HCT116 (cell line): ENCODE measurements at regions not wholly inside any gene's neighbourhood (a gene's known extent, or its start where the extent isn't known, plus 50 kb on each side); places are given as distances from the start of the nearest gene placed in this dataset.

Experiments
- ATAC-seq: fragments of 200-7000 bp; cut with Tn5 transposase; 2 replicates; pipeline ENCODE4 v1.9.1; 2020; ENCODE audit warnings: mild to moderate bottlenecking, moderate library complexity
- BruUV-seq: library from RNA; stranded (reverse); fragments of 400-500 nt; replicated peaks from 2 replicates; lab custom pipeline; 2021; lab: Mats Ljungman, UMichigan
- CTCF ChIA-PET: fragments of 300-600 bp; sonication (Branson Sonifier 250); formaldehyde crosslinking; loops from one replicate; lab custom pipeline; 2021; ENCODE audit warnings: antibody characterized with exemption; lab: Charles Lee
- POLR2A ChIA-PET: fragments of 300-600, 350-600 bp; sonication (Branson Sonifier 250); formaldehyde crosslinking; loops from one replicate; lab custom pipeline; 2021; ENCODE audit warnings: antibody characterized with exemption; lab: Charles Lee
- RAD21 ChIA-PET, 2 experiments: fragments of 300-600 bp; sonication (Branson Sonifier 250); formaldehyde crosslinking; loops; one replicate each; lab custom pipeline; 2023; ENCODE audit warnings: low total read pairs in 2 of 2; ENCODE audit not compliant: uncharacterized antibody in 2 of 2, unreplicated experiment in 2 of 2, low non-redundant PET in 1 of 2; lab: Charles Lee
- DNase-seq: peaks from one replicate; pipeline ENCODE4 v3.0.0-alpha.2; 2010; ENCODE audit warnings: low read depth, low spot score
- H2AFZ ChIP-seq: fragments of 200-600 bp; shearing (Covaris generic), sonication (generic); 2 replicates; pipeline ENCODE4 v1.6.1; 2017; ENCODE audit warnings: low read depth, mixed run types, mixed read lengths, antibody characterized with exemption, low read length; ENCODE audit not compliant: poor library complexity, severe bottlenecking
- H3K27ac ChIP-seq: 2 replicates; pipeline ENCODE4 v1.5.1; 2012; ENCODE audit warnings: low read depth, low read length
- H3K27me3 ChIP-seq: fragments of 200-600 bp; sonication (generic); 2 replicates; pipeline ENCODE4 v1.6.1; 2016; ENCODE audit warnings: mixed run types, low read length, mixed read lengths; ENCODE audit not compliant: insufficient read depth
- H3K36me3 ChIP-seq, 2 experiments: fragments of 200-500 bp in 1 of 2; fragments of 200-600 bp in 1 of 2; sonication (Bioruptor generic) in 1 of 2; sonication (generic) in 1 of 2; 2 replicates each; pipeline versions ENCODE4 v1.5.1 to v1.6.1; 2014 to 2016; ENCODE audit warnings: low read length in 2 of 2, inconsistent platforms in 1 of 2, mixed read lengths in 1 of 2, mixed run types in 1 of 2; ENCODE audit not compliant: insufficient read depth in 2 of 2, control insufficient read depth in 1 of 2
- H3K4me1 ChIP-seq, 2 experiments: fragments of 200-600 bp in 1 of 2; sonication (generic) in 1 of 2; 2 replicates each; pipeline versions ENCODE4 v1.5.1 to v1.6.1; 2012 to 2017; ENCODE audit warnings: low read length in 2 of 2, inconsistent platforms in 1 of 2, mild to moderate bottlenecking in 1 of 2, mixed read lengths in 1 of 2, mixed run types in 1 of 2, moderate library complexity in 1 of 2; ENCODE audit not compliant: insufficient read depth in 2 of 2, control insufficient read depth in 1 of 2
- H3K4me2 ChIP-seq: fragments of 200-600 bp; sonication (generic); 2 replicates; pipeline ENCODE4 v1.6.1; 2017; ENCODE audit warnings: mixed run types, low read length, mixed read lengths
- H3K4me3 ChIP-seq, 2 experiments: fragments of 200-600 bp in 1 of 2; sonication (generic) in 1 of 2; replicated peaks in 1 of 2; 2 replicates each; pipeline ENCODE4 v1.5.1; 2011 to 2016; ENCODE audit warnings: low read length in 2 of 2, control low read depth in 1 of 2, low read depth in 1 of 2, mild to moderate bottlenecking in 1 of 2, mixed read lengths in 1 of 2, mixed run types in 1 of 2
- H3K79me2 ChIP-seq: fragments of 200-600 bp; sonication (generic); 2 replicates; pipeline ENCODE4 v1.6.1; 2017; ENCODE audit warnings: mild to moderate bottlenecking, mixed run types, low read length, moderate library complexity, mixed read lengths; ENCODE audit not compliant: insufficient read depth
- H3K9ac ChIP-seq: fragments of 200-600 bp; sonication (generic); 2 replicates; pipeline ENCODE4 v1.6.1; 2016; ENCODE audit warnings: low read length, mixed read lengths
- H3K9me2 ChIP-seq: fragments of 200-600 bp; sonication (generic), shearing (Covaris generic); 2 replicates; pipeline ENCODE4 v1.6.1; 2017; ENCODE audit warnings: mixed run types, mild to moderate bottlenecking, moderate library complexity; ENCODE audit not compliant: insufficient read depth
- H3K9me3 ChIP-seq, 2 experiments: fragments of 200-500 bp in 1 of 2; fragments of 200-600 bp in 1 of 2; sonication (Bioruptor generic) in 1 of 2; sonication (generic) in 1 of 2; 2 replicates each; pipeline ENCODE4 v1.6.1; 2014 to 2017; ENCODE audit warnings: low read length in 2 of 2, mixed read lengths in 2 of 2, inconsistent platforms in 1 of 2, low read depth in 1 of 2, mild to moderate bottlenecking in 1 of 2, mixed run types in 1 of 2, moderate library complexity in 1 of 2; ENCODE audit not compliant: control insufficient read depth in 1 of 2, insufficient read depth in 1 of 2
- H4K20me1 ChIP-seq: fragments of 200-600 bp; sonication (generic), shearing (Covaris generic); 2 replicates; pipeline ENCODE4 v1.6.1; 2017; ENCODE audit warnings: mixed run types, mild to moderate bottlenecking, moderate library complexity; ENCODE audit not compliant: insufficient read depth
- EGR1 ChIP-seq: IDR thresholded peaks from 2 replicates; pipeline ENCODE4 v1.6.1; 2012; ENCODE audit warnings: low read depth
- EZH2phosphoT487 ChIP-seq: fragments of 200-600 bp; IDR thresholded peaks from 2 replicates; pipeline ENCODE4 v1.6.1; 2018; ENCODE audit warnings: antibody characterized with exemption, borderline replicate concordance
- JUND ChIP-seq: IDR thresholded peaks from 2 replicates; pipeline ENCODE4 v1.6.1; 2012
- POLR2AphosphoS5 ChIP-seq: IDR thresholded peaks from 2 replicates; pipeline ENCODE4 v1.6.1; 2011; ENCODE audit warnings: mild to moderate bottlenecking, low read depth, low read length, moderate library complexity
- RAD21 ChIP-seq: IDR thresholded peaks from 2 replicates; pipeline ENCODE4 v1.6.1; 2012; ENCODE audit warnings: low read depth, mild to moderate bottlenecking
- SP1 ChIP-seq: IDR thresholded peaks from 2 replicates; pipeline ENCODE4 v1.6.1; 2012; ENCODE audit warnings: low read depth
- TCF7L2 ChIP-seq: IDR thresholded peaks from 2 replicates; pipeline ENCODE4 v1.7.0; 2011; ENCODE audit warnings: borderline replicate concordance, inconsistent platforms; ENCODE audit not compliant: insufficient read depth, insufficient read length; ENCODE audit errors: extremely low read depth
- YY1 ChIP-seq: IDR thresholded peaks from 2 replicates; pipeline ENCODE4 v1.6.1; 2011; ENCODE audit warnings: low read length, low read depth, moderate library complexity, mild to moderate bottlenecking; ENCODE audit not compliant: insufficient replicate concordance; ENCODE audit errors: extremely low read depth
- ZNF274 ChIP-seq: fragments of 200-500 bp; sonication (Bioruptor generic); IDR thresholded peaks from 2 replicates; pipeline ENCODE4 v1.6.1; 2014; ENCODE audit warnings: mild to moderate bottlenecking, low read depth, low read length, inconsistent platforms
- intact Hi-C: fragments of 100-400 bp; cut with micrococcal nuclease; formaldehyde crosslinking; loops from 2 replicates; pipeline ENCODE4 v1.10.0; 2022
- TF ChIP-seq, protein P1 (sequence below): IDR thresholded peaks from 2 replicates; pipeline ENCODE4 v1.6.1; 2012
- TF ChIP-seq, protein P2 (sequence below): IDR thresholded peaks from 2 replicates; pipeline ENCODE4 v1.6.1; 2012
- TF ChIP-seq, protein P3 (sequence below): IDR thresholded peaks from 2 replicates; pipeline ENCODE4 v1.6.1; 2012; ENCODE audit warnings: low read depth
- TF ChIP-seq, protein P4 (sequence below): IDR thresholded peaks from 2 replicates; pipeline ENCODE4 v1.6.1; 2011; ENCODE audit warnings: mild to moderate bottlenecking, low read length, moderate library complexity; ENCODE audit not compliant: insufficient replicate concordance; ENCODE audit errors: extremely low read depth

DNA sequence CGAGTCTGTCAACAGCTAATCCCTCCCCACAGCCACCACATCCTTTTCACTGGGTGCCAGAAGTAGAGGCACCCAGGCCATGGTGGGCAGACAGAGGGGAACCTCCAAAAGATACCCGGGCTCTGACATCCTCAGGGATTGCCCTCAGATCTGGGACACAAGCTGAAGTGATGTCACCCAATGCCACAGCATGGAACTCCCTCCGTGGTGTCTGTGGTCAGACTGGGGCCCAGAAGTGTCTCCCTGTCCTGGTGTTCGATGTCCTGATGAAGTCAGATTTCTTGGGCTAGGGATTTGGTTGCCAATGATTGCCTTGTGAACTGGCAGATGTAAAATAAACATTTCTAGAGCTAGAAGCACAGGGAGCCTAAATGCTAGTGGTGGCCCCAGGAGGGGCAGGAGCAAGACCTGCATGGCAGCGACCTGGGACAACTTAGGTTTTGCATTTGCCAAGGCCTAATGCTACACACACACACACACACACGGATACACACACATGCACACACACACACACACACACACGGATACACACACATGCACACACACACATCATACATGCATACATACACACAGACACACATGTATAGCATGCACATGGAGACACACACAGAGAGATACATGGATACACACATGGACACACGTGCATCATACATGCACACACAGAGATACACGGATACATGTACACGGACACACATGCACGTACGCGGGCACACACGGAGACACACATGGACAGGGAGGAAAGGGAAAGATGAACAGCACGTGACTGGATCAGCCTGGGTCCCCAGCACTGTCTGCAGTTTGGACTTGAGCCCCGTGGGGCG is 221.0 kb downstream of the NFATC2 start:
- Histone ChIP-seq H3K9me3 (peaks cover 0 to 2% of the 10 kb centered on the region in 2 experiments; a peak in 1 of 4 replicates), H4K20me1 (no peaks in the 10 kb centered on the region), H3K4me1 (peaks cover 0 to 7% of the 10 kb centered on the region in 2 experiments; a peak in 3 of 4 replicates), H3K27ac (no peak overlapping the region), H3K36me3 (no peaks in the 10 kb centered on the region), H3K79me2 (no peaks in the 10 kb centered on the region), H3K4me2 (no peak overlapping the region), H3K9ac (no peak overlapping the region), H3K27me3 (no peaks in the 10 kb centered on the region), H3K4me3 (no peak overlapping the region), H3K9me2 (no peaks in the 10 kb centered on the region), H2AFZ (no peak overlapping the region)
- RAD21 ChIA-PET, result no interaction called here
- intact Hi-C loops, result no loop called here
- POLR2A ChIA-PET, result no interaction called here
- CTCF ChIA-PET, result interaction anchor here (1.1 kb wide), 1 partner anchor 334 kb away, joined by 3 read pairs; no protein-coding TSS in a partner anchor
- ATAC-seq, result no peak
- no TSS peak for BruUV-seq
- no peak for TF ChIP-seq SP1
- TF ChIP-seq, all 23 proteins: peak for 0
- DNase-seq, result no peak

DNA sequence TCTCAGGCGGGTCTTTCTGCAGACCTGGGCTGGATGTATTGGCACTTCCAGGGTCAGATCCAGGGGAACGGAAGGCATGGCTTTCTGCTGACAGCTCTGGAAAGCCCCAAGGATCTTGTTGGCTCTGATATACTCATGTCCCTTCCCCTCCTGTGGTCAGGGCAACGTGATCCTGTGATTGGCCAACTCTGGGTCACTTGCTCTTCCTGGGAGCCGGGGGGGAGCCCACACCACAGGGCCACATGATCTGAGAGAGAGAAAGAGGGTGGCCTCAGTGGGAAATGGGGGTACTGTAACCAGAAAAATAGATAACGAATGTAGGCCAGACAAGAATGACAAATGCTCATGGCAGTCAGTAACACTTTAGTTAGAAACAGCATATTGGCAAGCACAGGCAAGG is 223.0 kb downstream of the NFATC2 start:
- RAD21 ChIA-PET, result no interaction called here
- DNase-seq (no peak), ATAC-seq (no peak)
- H2AFZ ChIP-seq, result no peak overlapping the region
- POLR2A ChIA-PET, result no interaction called here
- intact Hi-C loops, result no loop called here
- H3K4me1 ChIP-seq, result peaks cover 0 to 7% of the 10 kb centered on the region in 2 experiments; a peak in 3 of 4 replicates
- H3K4me3 ChIP-seq, result no peak overlapping the region
- H3K4me2 ChIP-seq, result no peak overlapping the region
- H4K20me1 ChIP-seq, result no peaks in the 10 kb centered on the region
- H3K9me3 ChIP-seq, result peaks cover 0 to 2% of the 10 kb centered on the region in 2 experiments; a peak in 1 of 4 replicates
- BruUV-seq, result no TSS peak
- H3K79me2 ChIP-seq, result no peaks in the 10 kb centered on the region
- CTCF ChIA-PET, result no interaction called here
- H3K27me3 ChIP-seq, result no peaks in the 10 kb centered on the region
- H3K9ac ChIP-seq, result no peak overlapping the region
- H3K9me2 ChIP-seq, result no peaks in the 10 kb centered on the region
- no peak overlapping the region for H3K27ac ChIP-seq
- H3K36me3 ChIP-seq, result no peaks in the 10 kb centered on the region
- TF ChIP-seq RAD21 (no peak), EGR1 (no peak), JUND (no peak), ZNF274 (no peak), TCF7L2 (no peak), EZH2phosphoT487 (no peak), YY1 (no peak), POLR2AphosphoS5 (no peak)
- TF ChIP-seq, protein P1, sequence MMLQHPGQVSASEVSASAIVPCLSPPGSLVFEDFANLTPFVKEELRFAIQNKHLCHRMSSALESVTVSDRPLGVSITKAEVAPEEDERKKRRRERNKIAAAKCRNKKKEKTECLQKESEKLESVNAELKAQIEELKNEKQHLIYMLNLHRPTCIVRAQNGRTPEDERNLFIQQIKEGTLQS, result no peak
- TF ChIP-seq, protein P2, sequence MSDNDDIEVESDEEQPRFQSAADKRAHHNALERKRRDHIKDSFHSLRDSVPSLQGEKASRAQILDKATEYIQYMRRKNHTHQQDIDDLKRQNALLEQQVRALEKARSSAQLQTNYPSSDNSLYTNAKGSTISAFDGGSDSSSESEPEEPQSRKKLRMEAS, result no peak
- TF ChIP-seq, protein P3, sequence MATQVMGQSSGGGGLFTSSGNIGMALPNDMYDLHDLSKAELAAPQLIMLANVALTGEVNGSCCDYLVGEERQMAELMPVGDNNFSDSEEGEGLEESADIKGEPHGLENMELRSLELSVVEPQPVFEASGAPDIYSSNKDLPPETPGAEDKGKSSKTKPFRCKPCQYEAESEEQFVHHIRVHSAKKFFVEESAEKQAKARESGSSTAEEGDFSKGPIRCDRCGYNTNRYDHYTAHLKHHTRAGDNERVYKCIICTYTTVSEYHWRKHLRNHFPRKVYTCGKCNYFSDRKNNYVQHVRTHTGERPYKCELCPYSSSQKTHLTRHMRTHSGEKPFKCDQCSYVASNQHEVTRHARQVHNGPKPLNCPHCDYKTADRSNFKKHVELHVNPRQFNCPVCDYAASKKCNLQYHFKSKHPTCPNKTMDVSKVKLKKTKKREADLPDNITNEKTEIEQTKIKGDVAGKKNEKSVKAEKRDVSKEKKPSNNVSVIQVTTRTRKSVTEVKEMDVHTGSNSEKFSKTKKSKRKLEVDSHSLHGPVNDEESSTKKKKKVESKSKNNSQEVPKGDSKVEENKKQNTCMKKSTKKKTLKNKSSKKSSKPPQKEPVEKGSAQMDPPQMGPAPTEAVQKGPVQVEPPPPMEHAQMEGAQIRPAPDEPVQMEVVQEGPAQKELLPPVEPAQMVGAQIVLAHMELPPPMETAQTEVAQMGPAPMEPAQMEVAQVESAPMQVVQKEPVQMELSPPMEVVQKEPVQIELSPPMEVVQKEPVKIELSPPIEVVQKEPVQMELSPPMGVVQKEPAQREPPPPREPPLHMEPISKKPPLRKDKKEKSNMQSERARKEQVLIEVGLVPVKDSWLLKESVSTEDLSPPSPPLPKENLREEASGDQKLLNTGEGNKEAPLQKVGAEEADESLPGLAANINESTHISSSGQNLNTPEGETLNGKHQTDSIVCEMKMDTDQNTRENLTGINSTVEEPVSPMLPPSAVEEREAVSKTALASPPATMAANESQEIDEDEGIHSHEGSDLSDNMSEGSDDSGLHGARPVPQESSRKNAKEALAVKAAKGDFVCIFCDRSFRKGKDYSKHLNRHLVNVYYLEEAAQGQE, result no peak
- TF ChIP-seq, protein P4, sequence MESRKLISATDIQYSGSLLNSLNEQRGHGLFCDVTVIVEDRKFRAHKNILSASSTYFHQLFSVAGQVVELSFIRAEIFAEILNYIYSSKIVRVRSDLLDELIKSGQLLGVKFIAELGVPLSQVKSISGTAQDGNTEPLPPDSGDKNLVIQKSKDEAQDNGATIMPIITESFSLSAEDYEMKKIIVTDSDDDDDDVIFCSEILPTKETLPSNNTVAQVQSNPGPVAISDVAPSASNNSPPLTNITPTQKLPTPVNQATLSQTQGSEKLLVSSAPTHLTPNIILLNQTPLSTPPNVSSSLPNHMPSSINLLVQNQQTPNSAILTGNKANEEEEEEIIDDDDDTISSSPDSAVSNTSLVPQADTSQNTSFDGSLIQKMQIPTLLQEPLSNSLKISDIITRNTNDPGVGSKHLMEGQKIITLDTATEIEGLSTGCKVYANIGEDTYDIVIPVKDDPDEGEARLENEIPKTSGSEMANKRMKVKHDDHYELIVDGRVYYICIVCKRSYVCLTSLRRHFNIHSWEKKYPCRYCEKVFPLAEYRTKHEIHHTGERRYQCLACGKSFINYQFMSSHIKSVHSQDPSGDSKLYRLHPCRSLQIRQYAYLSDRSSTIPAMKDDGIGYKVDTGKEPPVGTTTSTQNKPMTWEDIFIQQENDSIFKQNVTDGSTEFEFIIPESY, result no peak
